GM19468 (cell line): ENCODE measurements at regions not wholly inside any gene's neighbourhood (a gene's known extent, or its start where the extent isn't known, plus 50 kb on each side); places are given as distances from the start of the nearest gene placed in this dataset.
"Not testable (repeated sequence)": the region's sequence is repeated elsewhere in the genome, so short reads cannot be mapped to it uniquely, and the experiment has no call there.

ENCODE experiments used
- ATAC-seq: cut with Tn5 transposase; IDR thresholded peaks from one replicate; pipeline ENCODE4 v1.9.1; 2021; ENCODE audit warnings: mild to moderate bottlenecking, moderate library complexity, moderate number of reproducible peaks; ENCODE audit not compliant: unreplicated experiment; ENCODE audit errors: extremely low read depth

DNA sequence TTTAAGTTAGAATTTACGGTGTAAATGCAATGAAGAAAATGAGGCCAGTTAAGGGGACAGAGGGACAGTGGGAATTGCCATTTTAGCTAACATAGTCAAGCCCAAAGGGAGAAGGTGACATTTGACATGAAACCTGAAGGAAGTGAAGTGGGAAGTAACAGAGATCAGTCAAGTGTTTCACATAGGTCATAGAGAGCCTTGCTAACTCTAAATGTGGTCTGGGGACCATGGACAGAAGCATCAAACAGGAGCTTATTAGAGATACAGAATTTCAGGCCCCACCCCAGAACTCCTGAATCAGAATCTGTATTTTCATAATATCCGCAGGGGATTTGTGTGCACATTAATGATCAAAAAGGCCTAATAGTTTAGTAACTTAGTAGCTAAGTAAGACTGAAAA, 393.7 kb downstream of the FRK start:
- ATAC-seq, result no peak

DNA sequence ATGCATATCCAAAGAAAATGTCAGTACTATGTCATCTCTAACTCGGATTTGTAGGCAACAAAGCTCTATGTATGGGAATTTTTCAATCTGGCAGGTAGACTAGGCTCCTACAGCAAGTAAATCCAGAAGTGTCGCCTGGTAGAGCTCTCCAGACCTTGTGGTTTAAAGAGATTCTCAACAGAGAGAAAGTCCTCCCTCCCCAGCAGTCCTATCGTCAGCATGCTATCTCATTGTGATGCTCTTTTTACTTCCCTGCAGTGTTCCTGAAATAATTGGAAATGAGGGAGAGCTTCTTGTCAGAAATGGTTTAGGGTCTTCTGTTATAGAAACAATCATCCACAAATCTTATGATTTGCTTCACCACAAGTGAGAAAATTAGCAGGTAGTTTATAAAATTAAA, 395.4 kb downstream of the FRK start:
- no peak for ATAC-seq

DNA sequence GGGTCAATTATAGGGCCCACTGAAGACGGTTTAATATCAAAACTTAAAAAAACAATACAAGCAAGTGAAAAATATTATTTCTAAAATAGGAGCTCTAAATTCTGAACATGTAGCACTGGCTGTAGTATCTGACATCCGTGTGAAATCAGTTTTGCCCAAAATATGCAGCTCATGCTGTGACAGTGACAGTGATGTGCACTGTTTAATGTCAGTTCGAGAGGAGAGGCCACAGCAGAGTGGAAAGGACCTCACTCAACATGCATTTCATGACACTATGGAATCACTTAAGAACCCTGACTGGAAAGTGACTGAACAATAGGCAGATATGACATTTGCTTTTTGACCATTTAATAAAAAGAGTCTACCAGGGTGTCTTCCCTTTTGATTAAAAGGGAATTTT, 397.0 kb downstream of the FRK start:
- no peak for ATAC-seq

DNA sequence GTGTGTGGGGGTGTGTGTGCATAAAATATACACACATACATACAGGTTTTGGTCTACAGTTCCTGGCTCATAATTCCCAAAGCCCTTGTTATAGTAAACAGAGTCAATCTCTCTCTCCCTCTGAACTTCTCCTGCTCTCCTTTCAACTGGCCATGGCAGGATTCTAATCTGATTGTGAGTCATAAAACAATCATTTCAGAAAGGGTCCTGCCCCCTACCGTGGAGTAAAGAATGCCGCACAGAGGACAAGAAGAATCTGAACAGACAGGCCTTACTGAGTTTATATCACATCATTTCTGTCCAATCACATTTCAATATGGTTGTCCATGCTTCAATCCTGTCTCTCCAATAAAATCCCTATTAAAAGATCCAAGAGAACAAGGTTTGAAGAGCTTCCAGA, 416.9 kb downstream of the FRK start:
- no peak for ATAC-seq

DNA sequence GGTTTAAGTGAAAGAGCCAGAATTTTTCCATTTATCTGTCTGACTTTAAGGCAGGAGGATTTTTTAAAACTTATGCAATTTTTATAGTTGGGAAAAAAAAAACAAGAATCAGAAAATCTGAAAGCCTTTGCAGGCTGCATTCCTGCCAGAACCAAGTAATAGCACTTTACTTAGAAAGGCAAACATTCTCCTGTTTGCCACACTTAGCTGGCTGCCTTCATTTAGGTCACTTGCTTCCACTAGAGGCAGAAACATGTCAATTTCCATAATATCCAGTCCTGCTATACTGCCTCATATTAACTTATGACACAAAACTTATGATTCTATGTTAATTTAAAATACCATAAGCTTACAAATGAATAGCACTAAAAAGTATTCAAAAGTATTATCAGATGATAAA, 425.8 kb downstream of the FRK start:
- ATAC-seq, result no peak

DNA sequence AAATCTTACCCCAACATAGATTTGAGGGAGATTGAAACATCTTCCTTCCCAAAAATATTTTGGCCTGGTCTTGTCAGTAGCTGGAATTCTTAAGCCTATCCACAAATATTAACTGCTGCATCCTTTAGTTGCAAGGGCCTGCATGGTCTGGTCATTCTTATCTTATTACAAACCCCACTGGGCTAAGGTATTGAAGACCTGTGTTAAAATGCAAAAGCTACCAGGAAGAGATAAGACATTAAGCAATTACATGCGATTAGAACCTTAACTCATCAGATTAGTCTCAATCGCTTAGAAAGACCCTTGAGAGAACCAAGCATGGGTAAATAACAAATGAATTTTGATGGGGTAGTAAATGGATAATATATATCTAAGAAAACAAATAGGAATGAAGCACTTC, 426.6 kb downstream of the FRK start:
- ATAC-seq, result no peak

DNA sequence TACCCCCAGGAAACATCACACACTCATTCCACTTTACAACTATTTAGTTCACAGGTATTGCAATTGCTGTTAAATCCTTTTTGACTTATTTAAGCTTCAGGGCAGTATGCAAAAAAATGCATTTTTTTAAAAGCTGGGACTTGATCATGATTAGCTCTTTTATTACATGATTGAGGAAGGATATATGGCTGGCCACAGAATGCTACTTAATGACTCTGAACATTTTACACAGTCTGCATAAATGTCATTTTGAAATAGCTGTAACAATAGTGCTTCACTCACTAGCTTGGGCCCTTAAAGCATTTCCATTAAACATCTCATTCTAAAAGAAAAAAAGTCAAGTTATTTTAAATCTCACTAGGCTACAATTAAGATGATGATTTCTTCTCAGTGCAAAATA, 429.7 kb downstream of the FRK start:
- no peak for ATAC-seq

DNA sequence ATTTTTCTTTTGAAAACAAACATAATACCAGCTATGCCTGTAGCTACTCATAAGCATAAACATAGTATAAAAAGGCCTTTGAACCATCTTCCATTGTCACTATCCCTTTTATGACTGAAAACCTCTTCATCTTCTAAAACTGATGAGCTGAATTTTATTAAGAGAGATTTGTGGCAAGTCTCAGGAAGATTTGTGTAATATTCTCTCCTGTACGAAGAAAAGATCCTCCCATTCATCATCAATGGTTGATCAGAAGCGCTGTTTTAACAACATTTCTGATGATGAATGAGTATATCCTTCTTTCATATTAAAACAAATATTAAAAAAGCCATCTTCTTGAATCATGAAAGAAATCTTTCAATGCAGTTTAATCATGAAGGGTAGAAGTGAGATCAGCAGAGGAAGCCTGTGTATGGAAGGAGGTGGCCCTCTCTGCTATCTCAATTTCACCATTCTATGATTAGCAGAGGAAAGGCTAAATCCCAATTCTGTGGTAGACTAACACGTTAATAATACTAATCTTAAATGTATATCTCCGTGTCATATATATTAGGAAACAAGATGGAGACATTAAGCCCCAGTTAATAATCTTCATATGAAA, 430.2 kb downstream of the FRK start:
- no peak for ATAC-seq

DNA sequence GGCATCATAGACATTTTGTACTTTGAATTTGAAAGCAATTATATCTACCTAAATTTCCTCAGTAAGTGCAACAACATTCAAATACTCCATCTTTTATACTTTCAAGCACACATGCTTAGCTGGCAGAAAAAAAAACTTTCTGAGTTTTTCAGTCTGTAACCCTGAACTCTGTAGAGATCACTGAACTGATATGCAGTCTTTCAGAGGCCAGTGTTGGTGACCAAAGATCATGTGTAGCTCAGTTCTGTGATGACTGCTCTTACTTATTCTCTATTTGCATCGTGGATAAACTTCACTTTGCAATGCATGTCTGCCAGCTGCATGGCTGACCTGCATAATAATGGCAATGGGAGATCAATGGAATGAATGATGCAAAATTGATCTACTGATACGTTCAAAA, 431.3 kb downstream of the FRK start:
- no peak for ATAC-seq

DNA sequence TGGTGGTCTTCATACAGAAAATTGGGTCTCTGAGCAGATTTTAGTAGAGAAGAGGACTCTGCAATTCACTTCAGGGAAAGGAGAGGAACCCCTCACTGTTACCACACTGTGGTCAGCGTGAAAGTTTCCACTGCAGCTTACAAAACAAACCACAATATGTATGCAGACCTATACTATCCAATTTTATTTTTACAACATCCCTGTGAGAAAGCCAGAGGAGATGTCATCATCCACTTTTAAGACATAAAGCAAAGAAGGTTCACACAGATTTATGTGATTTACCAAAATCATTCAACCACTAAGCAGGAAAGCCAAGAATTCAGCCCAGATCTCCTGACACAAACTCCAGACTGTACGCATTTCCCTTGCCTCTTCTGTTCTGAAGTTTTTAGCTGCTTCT, 442.4 kb downstream of the FRK start:
- ATAC-seq, result no peak

DNA sequence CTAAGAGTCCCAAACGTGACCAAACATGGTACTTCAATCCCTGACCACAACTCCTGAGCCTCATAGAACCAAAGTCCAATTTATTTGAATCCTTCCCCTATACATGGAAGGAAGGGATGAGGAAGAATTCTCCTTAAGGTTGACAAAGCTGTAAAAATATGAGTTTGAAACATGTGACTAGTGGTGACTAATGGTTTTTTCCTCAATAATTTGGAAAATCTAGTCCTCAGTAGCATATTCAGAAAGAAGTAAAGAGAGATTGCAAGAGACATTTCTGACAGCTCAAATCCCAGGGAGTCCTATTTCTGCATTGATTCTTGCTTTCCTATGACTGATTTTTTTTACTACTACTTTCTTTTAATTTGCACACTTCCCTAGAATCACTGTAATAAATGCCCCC, 443.7 kb downstream of the FRK start:
- no peak for ATAC-seq

DNA sequence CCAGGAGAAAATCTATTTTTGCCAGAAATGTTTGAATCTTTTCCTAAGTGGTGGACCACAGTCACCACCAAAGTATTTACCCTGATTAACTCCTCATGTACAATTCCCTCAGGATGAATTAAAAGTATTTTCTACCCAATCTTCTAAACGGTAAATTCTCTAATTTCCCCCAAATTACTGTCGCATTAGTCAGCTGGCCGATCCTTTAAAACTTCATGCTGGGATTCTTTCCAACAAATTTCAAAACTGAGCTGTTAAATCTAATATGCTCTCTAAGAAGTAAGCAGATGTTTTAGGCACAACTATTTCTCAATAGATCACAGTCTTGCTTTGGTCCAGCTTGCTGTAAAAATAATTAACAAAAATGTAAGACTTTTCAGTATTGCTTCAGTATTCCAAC, 447.2 kb downstream of the FRK start:
- ATAC-seq, result no peak

DNA sequence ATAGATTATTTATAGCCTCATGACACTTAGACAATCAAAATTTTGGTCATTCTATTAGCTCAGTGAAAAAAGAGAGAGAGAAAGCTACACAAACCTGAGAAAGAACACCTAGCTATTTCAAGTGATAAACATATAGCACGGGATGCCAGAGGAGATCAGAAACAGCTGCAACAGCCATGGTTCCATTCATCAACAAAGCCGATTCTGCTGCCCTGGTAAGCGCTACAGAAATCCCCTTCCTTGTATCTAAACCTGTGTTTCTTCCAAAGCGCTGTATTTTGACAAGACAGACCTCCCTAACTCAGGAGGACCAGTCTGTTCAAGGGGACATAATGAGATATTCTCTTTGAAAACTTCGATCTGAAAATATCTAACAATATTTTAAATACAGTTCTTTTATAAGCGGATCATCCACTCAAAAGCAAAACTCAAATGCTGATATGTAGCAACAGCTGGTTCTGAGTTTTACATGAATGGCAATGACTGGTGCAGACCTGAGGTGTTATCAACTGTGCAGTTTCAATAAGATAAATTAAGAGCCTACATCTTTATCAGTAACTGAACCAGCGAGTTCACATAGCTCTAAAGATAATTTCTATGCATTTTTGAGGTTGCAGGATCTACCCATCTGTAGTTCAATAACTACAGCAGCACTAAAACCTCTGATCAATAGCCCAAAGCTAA, 447.8 kb downstream of the FRK start:
- ATAC-seq, result no peak

DNA sequence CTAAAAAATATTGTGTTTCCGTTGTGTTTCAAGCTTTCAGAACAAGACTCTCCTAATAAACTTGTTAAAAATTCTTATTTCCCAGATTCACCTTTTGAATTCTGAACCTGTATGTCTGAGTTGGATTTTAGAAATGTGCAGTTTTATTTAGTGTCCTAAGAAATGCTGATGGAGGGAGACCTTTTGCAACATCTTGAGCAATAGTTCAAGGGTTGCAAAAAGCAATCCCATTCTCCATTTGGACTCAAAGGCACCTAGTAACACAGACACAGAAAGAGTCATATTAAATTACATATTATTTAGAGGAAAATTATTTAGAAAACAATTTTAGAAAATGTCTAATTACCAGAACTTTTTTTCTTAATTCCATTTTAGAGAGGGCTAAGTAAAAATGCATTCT, 448.5 kb downstream of the FRK start:
- no peak for ATAC-seq

DNA sequence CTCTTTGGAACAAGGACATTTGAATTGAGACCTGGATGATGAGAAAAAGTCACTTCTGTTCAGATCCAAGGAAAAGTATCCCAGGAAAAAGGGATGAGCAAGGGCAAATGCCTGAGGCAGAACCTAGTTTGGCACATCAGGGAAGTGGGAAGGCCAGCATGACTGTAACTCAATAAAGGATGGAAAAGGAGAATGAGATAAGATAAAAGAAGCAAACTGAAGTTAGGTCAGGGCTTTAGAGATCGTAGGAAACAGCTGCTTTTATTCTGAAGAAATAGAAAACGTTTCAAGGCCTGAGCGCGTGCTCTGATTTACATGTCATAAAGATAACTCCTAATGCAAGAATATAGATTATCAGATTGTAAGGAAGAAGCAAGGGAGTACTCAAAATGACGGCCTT, 450.0 kb downstream of the FRK start:
- ATAC-seq, result no peak

DNA sequence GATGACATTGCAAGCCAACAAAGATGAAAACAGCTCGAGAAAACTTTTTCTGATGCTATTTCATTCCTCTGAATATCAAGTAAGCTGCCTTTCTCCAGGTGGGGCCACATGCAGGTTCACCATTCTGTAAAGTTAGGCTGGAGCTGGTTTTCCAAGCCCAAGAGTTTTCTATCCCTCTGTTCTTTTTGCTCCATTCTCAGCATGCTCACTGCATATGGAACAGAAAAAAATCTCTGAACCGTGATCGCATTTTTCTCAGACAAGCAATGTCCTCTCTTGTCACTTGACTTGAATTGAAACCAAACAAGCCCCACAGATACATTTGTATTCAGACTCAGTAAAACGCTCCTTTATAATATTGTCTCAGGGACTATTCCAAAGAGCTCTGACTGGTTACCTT, 451.6 kb downstream of the FRK start:
- ATAC-seq, result no peak

DNA sequence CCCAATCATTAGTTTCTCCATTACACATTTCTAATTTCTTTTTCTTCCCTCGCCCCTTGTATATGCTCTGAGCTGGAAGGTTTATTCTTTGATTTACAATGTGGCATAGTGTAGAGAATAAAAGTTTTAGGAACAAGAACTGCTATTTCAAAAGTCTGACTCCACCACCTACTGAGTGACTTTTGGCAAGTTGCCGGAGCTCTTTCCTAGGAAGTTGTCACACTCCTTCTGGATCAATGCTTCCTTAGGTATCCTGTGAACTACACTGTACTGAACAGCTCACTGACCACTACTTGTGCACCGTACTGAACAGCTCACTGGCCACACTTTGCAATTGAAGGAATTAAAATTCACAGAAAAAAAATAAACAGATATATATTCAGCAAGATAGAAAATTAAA, 458.2 kb downstream of the FRK start:
- ATAC-seq, result no peak

DNA sequence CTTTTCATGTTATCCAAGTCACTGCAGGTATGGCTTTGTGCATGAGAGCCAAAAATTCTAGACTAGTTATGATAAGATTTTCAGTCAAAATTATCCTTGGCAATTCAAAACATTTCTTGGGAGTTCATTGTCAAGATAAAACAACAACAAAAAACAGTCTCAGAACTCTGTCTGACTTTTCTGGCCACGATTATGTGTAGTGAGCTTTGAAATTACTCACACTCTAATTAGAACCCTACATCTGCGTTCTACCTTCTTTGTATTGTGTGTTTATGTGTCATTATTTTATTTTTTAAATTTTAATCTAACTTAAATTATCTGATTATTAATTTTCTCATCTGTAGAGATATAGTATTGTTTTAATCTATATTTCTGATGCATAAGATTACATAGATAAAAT, 459.2 kb downstream of the FRK start:
- no peak for ATAC-seq

DNA sequence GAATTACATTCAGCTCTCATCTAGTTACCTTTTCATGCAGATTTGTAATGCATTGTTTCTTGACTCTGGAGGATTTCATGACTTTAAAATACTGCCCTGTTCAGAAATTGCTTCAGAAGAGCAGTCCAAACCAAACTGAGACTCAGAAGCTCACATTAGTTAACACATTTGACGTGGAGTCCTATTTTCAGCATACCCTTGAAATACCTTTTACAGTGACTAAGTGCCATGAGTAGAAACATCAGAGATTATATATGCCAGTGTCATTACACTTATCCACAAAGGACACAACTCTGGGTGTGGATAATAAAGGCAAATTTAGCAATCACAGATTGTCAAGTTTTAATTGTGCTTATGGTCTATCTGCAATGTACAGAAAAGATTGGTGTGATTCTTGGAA, 459.6 kb downstream of the FRK start:
- ATAC-seq, result no peak

DNA sequence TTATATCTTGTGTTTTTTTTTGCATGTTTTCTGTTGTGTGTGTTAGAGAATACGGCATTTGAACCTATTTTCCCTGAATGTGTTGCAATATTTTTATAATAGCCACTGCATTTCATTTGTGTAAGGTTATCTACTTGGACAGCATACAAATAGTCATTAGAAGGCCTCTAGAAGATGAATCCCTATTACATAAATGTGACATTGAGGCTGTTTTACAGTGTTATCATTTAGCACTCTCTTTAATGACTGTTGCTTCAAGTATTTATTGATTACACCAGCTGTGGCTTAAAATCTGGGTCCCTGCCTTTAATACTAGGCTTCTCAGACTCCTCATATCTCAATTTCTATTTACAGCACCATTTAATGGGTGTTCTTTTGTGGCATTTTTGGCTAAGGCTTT, 465.8 kb downstream of the FRK start:
- ATAC-seq, result no peak

DNA sequence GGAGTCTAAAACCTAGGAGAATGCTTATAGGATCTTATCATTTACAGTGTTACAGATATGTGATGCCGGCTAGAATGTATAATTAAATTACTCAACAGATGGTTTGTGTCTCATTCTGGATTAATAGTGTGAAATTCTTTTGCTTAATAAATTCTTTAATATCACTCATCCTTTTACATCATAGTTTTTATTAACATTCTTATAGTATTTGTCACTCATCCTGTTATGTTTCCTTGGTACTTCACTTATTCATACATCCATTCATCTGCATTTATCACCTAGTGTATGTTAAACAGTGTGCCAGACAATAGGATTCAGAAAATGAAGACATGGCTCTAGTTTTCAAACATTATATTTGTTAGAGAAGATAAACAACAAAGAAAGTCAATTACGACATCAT, 468.7 kb downstream of the FRK start:
- ATAC-seq, result no peak

DNA sequence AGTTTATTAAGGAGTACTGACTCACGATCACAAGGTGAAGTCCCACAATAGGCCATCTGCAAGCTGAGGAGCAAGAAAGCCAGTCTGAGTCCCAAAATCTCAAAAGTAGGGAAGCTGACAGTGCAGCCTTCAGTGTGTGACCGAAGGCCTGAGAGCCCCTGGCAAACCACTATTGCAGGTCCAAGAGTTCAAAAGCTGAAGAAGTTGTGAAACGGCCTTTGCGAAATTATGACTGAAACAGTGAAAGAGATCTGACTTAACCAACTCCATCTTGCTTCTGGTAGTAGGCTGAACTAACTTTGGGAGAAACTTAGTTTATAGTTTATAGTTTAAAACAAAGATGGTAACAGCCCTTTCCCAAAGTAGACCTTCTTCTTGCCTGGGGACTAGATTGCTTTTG, 471.6 kb downstream of the FRK start:
- not testable (repeated sequence) for ATAC-seq
